Activated CD4-positive, CD25-positive, alpha-beta regulatory T cell treated with anti-CD3 and anti-CD28 coated beads, Interleukin-2, amount 50 U/mL, for 72 hours (primary cell): ENCODE measurements at regions not wholly inside any gene's neighbourhood (a gene's known extent, or its start where the extent isn't known, plus 50 kb on each side); places are given as distances from the start of the nearest gene placed in this dataset.

ENCODE experiments used
- DNase-seq: peaks from one replicate; pipeline ENCODE4 v3.0.0; 2021

GRCh38 chr13:58838615-58839014 lies 1207.1 kb downstream of the PCDH17 start:
- no peak for DNase-seq

- no peak for DNase-seq
Measured at GRCh38 chr13:58843071-58843470, 1211.5 kb downstream of the PCDH17 start.

GRCh38 chr13:58843567-58843966 lies 1212.0 kb downstream of the PCDH17 start:
- no peak for DNase-seq

GRCh38 chr13:58850161-58850560 lies 1218.6 kb downstream of the PCDH17 start:
- DNase-seq: no peak

GRCh38 chr13:58852076-58852475 lies 1220.5 kb downstream of the PCDH17 start:
- no peak for DNase-seq

- no peak for DNase-seq
Measured at GRCh38 chr13:58855283-58855682, 1223.7 kb downstream of the PCDH17 start.

- no peak for DNase-seq
Measured at GRCh38 chr13:58858870-58859371, 1227.4 kb downstream of the PCDH17 start.

GRCh38 chr13:58865286-58865685 lies 1233.7 kb downstream of the PCDH17 start:
- no peak for DNase-seq

GRCh38 chr13:58869566-58869965 lies 1238.0 kb downstream of the PCDH17 start:
- no peak for DNase-seq

- no peak for DNase-seq
Measured at GRCh38 chr13:58876473-58876872, 1244.9 kb downstream of the PCDH17 start.

- no peak for DNase-seq
Measured at GRCh38 chr13:58879114-58879513, 1247.6 kb downstream of the PCDH17 start.

GRCh38 chr13:58882516-58882915 lies 1251.0 kb downstream of the PCDH17 start:
- no peak for DNase-seq

GRCh38 chr13:58883405-58883804 lies 1251.9 kb downstream of the PCDH17 start:
- no peak for DNase-seq

- no peak for DNase-seq
Measured at GRCh38 chr13:58884353-58885209, 1253.0 kb downstream of the PCDH17 start.

GRCh38 chr13:58889474-58889873 lies 1257.9 kb downstream of the PCDH17 start:
- no peak for DNase-seq

- no peak for DNase-seq
Measured at GRCh38 chr13:58893396-58893795, 1261.9 kb downstream of the PCDH17 start.

- DNase-seq: no peak
Measured at GRCh38 chr13:58906329-58907007, 1257.3 kb downstream of the DIAPH3 start.

- no peak for DNase-seq
Measured at GRCh38 chr13:58907347-58907746, 1256.4 kb downstream of the DIAPH3 start.

GRCh38 chr13:58908019-58908679 lies 1255.6 kb downstream of the DIAPH3 start:
- DNase-seq: no peak

GRCh38 chr13:58919551-58919950 lies 1244.2 kb downstream of the DIAPH3 start:
- no peak for DNase-seq

- DNase-seq: no peak
Measured at GRCh38 chr13:58921129-58921528, 1242.6 kb downstream of the DIAPH3 start.

- DNase-seq: no peak
Measured at GRCh38 chr13:58926858-58927257, 1236.9 kb downstream of the DIAPH3 start.

GRCh38 chr13:58933475-58933874 lies 1230.3 kb downstream of the DIAPH3 start:
- DNase-seq: no peak

GRCh38 chr13:58935689-58936088 lies 1228.0 kb downstream of the DIAPH3 start:
- DNase-seq: no peak
